Loucy (cell line): ENCODE measurements at regions not wholly inside any gene's neighbourhood (a gene's known extent, or its start where the extent isn't known, plus 50 kb on each side); places are given as distances from the start of the nearest gene placed in this dataset.

Experiments
- H2AFZ ChIP-seq: fragments of 200-600 bp; sonication (generic); 2 replicates; pipeline ENCODE4 v1.6.0; 2016; ENCODE audit warnings: antibody characterized with exemption, mild to moderate bottlenecking, low read length, moderate library complexity
- H3F3A ChIP-seq: fragments of 200-600 bp; 2 replicates; pipeline ENCODE4 v1.6.0; 2016; ENCODE audit warnings: antibody characterized with exemption, low read depth, mild to moderate bottlenecking
- H3K27me3 ChIP-seq: fragments of 200-600 bp; sonication (generic); 2 replicates; pipeline ENCODE4 v1.6.1; 2014; ENCODE audit warnings: low read length, mild to moderate bottlenecking; ENCODE audit not compliant: insufficient read depth, poor library complexity, severe bottlenecking
- H3K36me3 ChIP-seq: fragments of 200-600 bp; sonication (generic); 2 replicates; pipeline ENCODE4 v1.6.1; 2016; ENCODE audit warnings: low read length; ENCODE audit not compliant: insufficient read depth
- H3K4me1 ChIP-seq: fragments of 200-600 bp; sonication (generic); 2 replicates; pipeline ENCODE4 v1.5.1; 2014; ENCODE audit warnings: low read length, mild to moderate bottlenecking; ENCODE audit not compliant: insufficient read depth, poor library complexity, severe bottlenecking
- H3K4me2 ChIP-seq: fragments of 200-600 bp; sonication (generic); 2 replicates; pipeline ENCODE4 v1.6.0; 2014; ENCODE audit warnings: antibody characterized with exemption, low read length, low read depth, mild to moderate bottlenecking; ENCODE audit not compliant: poor library complexity, severe bottlenecking
- H3K4me3 ChIP-seq: fragments of 200-600 bp; sonication (generic); 2 replicates; pipeline ENCODE4 v1.5.1; 2014; ENCODE audit warnings: low read length, mild to moderate bottlenecking, mixed read lengths; ENCODE audit not compliant: poor library complexity, severe bottlenecking
- H3K79me2 ChIP-seq: fragments of 200-600 bp; sonication (generic); 2 replicates; pipeline ENCODE4 v1.6.1; 2014; ENCODE audit warnings: low read length; ENCODE audit not compliant: insufficient read depth
- H3K9ac ChIP-seq: fragments of 200-600 bp; sonication (generic); 2 replicates; pipeline ENCODE4 v1.6.0; 2014; ENCODE audit warnings: mild to moderate bottlenecking, low read depth, low read length, moderate library complexity; ENCODE audit not compliant: poor library complexity, severe bottlenecking
- H3K9me2 ChIP-seq: fragments of 200-600 bp; sonication (generic); replicated peaks from 2 replicates; pipeline ENCODE4 v1.6.1; 2016; ENCODE audit warnings: low read depth, low read length, mixed read lengths
- H3K9me3 ChIP-seq: fragments of 200-600 bp; sonication (generic); 2 replicates; pipeline ENCODE4 v1.6.1; 2014; ENCODE audit warnings: mild to moderate bottlenecking, antibody characterized with exemption, low read length, low read depth; ENCODE audit not compliant: insufficient read depth
- H4K20me1 ChIP-seq: fragments of 200-600 bp; sonication (generic); 2 replicates; pipeline ENCODE4 v1.6.0; 2014; ENCODE audit warnings: antibody characterized with exemption, low read length, mild to moderate bottlenecking; ENCODE audit not compliant: insufficient read depth, poor library complexity, severe bottlenecking
- CTCF ChIP-seq: fragments of 200-600 bp; sonication (generic); conservative IDR thresholded peaks from 2 replicates; pipeline ENCODE4 v1.5.1; 2014; ENCODE audit warnings: mild to moderate bottlenecking, antibody characterized with exemption, low read length
- EZH2phosphoT487 ChIP-seq: fragments of 200-600 bp; IDR thresholded peaks from 2 replicates; pipeline ENCODE4 v1.6.1; 2018; ENCODE audit warnings: antibody characterized with exemption, mild to moderate bottlenecking, moderate library complexity, borderline replicate concordance

GRCh38 chr3:139103484-139103883 is 58.8 kb upstream of the PRR23C start:
- Histone ChIP-seq H2AFZ (no peak overlapping the region), H3K27me3 (no peaks in the 10 kb centered on the region), H3K36me3 (no peaks in the 10 kb centered on the region), H3K4me1 (no peaks in the 10 kb centered on the region), H3K9ac (no peak overlapping the region), H4K20me1 (no peaks in the 10 kb centered on the region), H3K4me3 (no peak overlapping the region), H3K4me2 (no peak overlapping the region), H3K9me2 (no peaks in the 10 kb centered on the region), H3K9me3 (no peaks in the 10 kb centered on the region), H3K79me2 (no peaks in the 10 kb centered on the region), H3F3A (no peaks in the 10 kb centered on the region)
- no peak for TF ChIP-seq CTCF
- TF ChIP-seq EZH2phosphoT487 = no peak

- no peaks in the 10 kb centered on the region for H3K36me3 ChIP-seq
- H4K20me1 ChIP-seq = no peaks in the 10 kb centered on the region
- TF ChIP-seq EZH2phosphoT487 = no peak
- no peak for TF ChIP-seq CTCF
These were observed 59.4 kb upstream of the PRR23C start for GRCh38 chr3:139104062-139104461.

GRCh38 chr3:139105154-139105702 is 60.5 kb upstream of the PRR23C start:
- Histone ChIP-seq H3K9me3 (no peaks in the 10 kb centered on the region), H4K20me1 (no peaks in the 10 kb centered on the region), H3K4me2 (no peak overlapping the region), H3K36me3 (no peaks in the 10 kb centered on the region), H3K4me1 (peaks cover under 1% of the 10 kb centered on the region), H3K4me3 (no peak overlapping the region), H3K27me3 (no peaks in the 10 kb centered on the region), H2AFZ (no peak overlapping the region), H3K79me2 (no peaks in the 10 kb centered on the region), H3F3A (no peaks in the 10 kb centered on the region), H3K9ac (no peak overlapping the region), H3K9me2 (no peaks in the 10 kb centered on the region)
- TF ChIP-seq CTCF (no peak), EZH2phosphoT487 (no peak)

More at GRCh38 chr3:139104062-139104461, 59.4 kb upstream of the PRR23C start:
- no peak overlapping the region for H3K9ac ChIP-seq
- H3K9me2 ChIP-seq = no peaks in the 10 kb centered on the region
- H3F3A ChIP-seq = no peaks in the 10 kb centered on the region
- no peaks in the 10 kb centered on the region for H3K27me3 ChIP-seq
- H3K4me1 ChIP-seq = no peaks in the 10 kb centered on the region
- H3K79me2 ChIP-seq = no peaks in the 10 kb centered on the region
- H3K4me3 ChIP-seq = no peak overlapping the region
- no peak overlapping the region for H2AFZ ChIP-seq
- H3K4me2 ChIP-seq = no peak overlapping the region
- H3K9me3 ChIP-seq = no peaks in the 10 kb centered on the region
